ENCODE measurements at regions not wholly inside any gene's neighbourhood (a gene's known extent, or its start where the extent isn't known, plus 50 kb on each side); places are given as distances from the start of the nearest gene placed in this dataset.

- ATAC-seq: no peak
- TF ChIP-seq CTCF (IDR thresholded peaks at IDR 0.05) (no peak), EP300 (IDR thresholded peaks at IDR 0.05) (no peak), POLR2AphosphoS5 (IDR thresholded peaks at IDR 0.05) (no peak), POLR2A (IDR thresholded peaks at IDR 0.05) (no peak)
Measured at GRCh38 chr13:80430561-80430960, 89.6 kb upstream of the SPRY2 start.

GRCh38 chr13:80428349-80429096 is 87.6 kb upstream of the SPRY2 start:
- Histone ChIP-seq H3K4me1 (no peaks in the 10 kb centered on the region), H3K9me3 (peaks cover 0 to 8% (median 0%) of the 10 kb centered on the region in 3 donors), H3K27me3 (no peaks in the 10 kb centered on the region), H3K4me3 (no peak overlapping the region), H3K36me3 (no peaks in the 10 kb centered on the region), H3K27ac (no peak overlapping the region)
- 72 to 74% methylated on average over 3 of the region's 3 CpGs for WGBS, 2 donors (ENCODE audit: low coverage in 1 of 2)
- TF ChIP-seq POLR2A (IDR thresholded peaks at IDR 0.05) (no peak), EP300 (IDR thresholded peaks at IDR 0.05) (no peak), POLR2AphosphoS5 (IDR thresholded peaks at IDR 0.05) (no peak), CTCF (IDR thresholded peaks at IDR 0.05) (no peak)
- no peak for ATAC-seq

More at GRCh38 chr13:80430561-80430960, 89.6 kb upstream of the SPRY2 start:
- Histone ChIP-seq H3K36me3 (no peaks in the 10 kb centered on the region), H3K4me3 (no peak overlapping the region), H3K27me3 (no peaks in the 10 kb centered on the region), H3K4me1 (no peaks in the 10 kb centered on the region), H3K27ac (no peak overlapping the region), H3K9me3 (no peaks in the 10 kb centered on the region)

- 67 to 77% methylated on average over 2 of the region's 2 CpGs for WGBS, 2 donors (ENCODE audit: low coverage in 1 of 2)
- Histone ChIP-seq H3K4me3 (no peak overlapping the region), H3K27ac (no peak overlapping the region), H3K4me1 (no peaks in the 10 kb centered on the region), H3K27me3 (no peaks in the 10 kb centered on the region), H3K36me3 (no peaks in the 10 kb centered on the region), H3K9me3 (peaks cover 0 to 9% (median 0%) of the 10 kb centered on the region in 3 donors)
- ATAC-seq: no peak
- TF ChIP-seq POLR2A (IDR thresholded peaks at IDR 0.05) (no peak), POLR2AphosphoS5 (IDR thresholded peaks at IDR 0.05) (no peak), CTCF (IDR thresholded peaks at IDR 0.05) (no peak), EP300 (IDR thresholded peaks at IDR 0.05) (no peak)
Measured at GRCh38 chr13:80419416-80419815, 78.5 kb upstream of the SPRY2 start.

GRCh38 chr13:80413611-80414010 is 72.7 kb upstream of the SPRY2 start:
- Histone ChIP-seq H3K27me3 (no peaks in the 10 kb centered on the region), H3K4me3 (no peak overlapping the region), H3K4me1 (no peaks in the 10 kb centered on the region), H3K9me3 (no peaks in the 10 kb centered on the region), H3K27ac (no peak overlapping the region), H3K36me3 (no peaks in the 10 kb centered on the region)
- TF ChIP-seq EP300 (IDR thresholded peaks at IDR 0.05): no peak
- no peak for TF ChIP-seq CTCF (IDR thresholded peaks at IDR 0.05)
- no peak for TF ChIP-seq POLR2AphosphoS5 (IDR thresholded peaks at IDR 0.05)
- TF ChIP-seq POLR2A (IDR thresholded peaks at IDR 0.05): no peak
- no peak for ATAC-seq

GRCh38 chr13:80408270-80408669 is 67.3 kb upstream of the SPRY2 start:
- Histone ChIP-seq H3K27me3 (no peaks in the 10 kb centered on the region), H3K4me1 (no peaks in the 10 kb centered on the region), H3K9me3 (peaks cover 0 to 19% (median 0%) of the 10 kb centered on the region in 3 donors), H3K36me3 (no peaks in the 10 kb centered on the region), H3K4me3 (no peak overlapping the region), H3K27ac (no peak overlapping the region)
- TF ChIP-seq CTCF (IDR thresholded peaks at IDR 0.05) (no peak), POLR2A (IDR thresholded peaks at IDR 0.05) (no peak), POLR2AphosphoS5 (IDR thresholded peaks at IDR 0.05) (no peak), EP300 (IDR thresholded peaks at IDR 0.05) (no peak)
- no peak for ATAC-seq
- whole genome bisulfite sequencing, 2 donors (ENCODE audit: low coverage in 1 of 2): 100% methylated on average over 2 to 4 of the region's 5 CpGs

Data from gastroesophageal sphincter (tissue), 4 donors.